HG02642 (cell line): ENCODE measurements at regions not wholly inside any gene's neighbourhood (a gene's known extent, or its start where the extent isn't known, plus 50 kb on each side); places are given as distances from the start of the nearest gene placed in this dataset.

Experiments used
- ATAC-seq: cut with Tn5 transposase; IDR thresholded peaks from one replicate; pipeline ENCODE4 v1.9.1; 2021; ENCODE audit warnings: mild to moderate bottlenecking; ENCODE audit not compliant: unreplicated experiment, poor library complexity

DNA sequence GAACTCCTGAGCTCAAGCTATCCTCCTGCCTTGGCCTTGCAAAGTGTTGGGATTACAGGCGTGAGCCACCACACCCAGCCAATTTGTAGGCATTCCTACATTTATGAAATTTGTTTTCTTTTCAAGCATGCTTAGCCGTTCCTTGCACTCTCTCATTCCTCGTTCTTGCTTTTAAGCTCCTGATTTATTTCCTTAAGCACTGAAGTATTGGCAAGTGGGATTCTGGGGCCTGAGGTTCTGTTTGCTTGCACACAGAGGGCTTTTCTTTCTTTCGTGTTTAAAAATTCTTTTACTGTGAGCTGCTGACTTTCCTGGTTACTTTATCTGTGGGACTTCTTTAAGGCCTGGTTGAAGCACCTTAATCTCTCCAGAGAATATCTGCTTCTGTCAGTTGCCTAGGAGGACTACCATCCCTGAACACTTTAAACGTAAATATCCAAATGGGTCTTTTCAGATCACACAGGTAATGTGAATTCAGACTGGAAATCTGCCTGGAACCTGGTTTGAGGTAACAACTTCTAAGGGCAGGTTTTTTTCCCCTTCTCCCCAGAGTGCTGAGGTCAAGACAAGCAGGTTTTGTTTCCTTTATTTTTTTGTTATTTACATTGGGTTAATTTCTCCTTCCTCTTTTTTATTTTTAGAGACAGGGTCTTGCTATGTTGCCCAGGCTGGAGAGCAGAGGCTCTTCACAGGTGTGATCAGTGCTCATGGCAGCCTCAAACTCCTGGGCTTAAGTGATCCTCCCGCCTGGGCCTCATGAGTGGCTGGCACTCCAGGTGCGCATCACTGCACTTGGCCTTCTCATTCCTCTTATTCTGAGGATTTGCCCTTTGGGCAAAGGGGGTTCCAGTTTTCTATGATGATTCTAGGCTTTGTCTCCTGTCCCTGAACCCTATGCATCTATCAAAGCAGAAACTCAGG is 102.9 kb downstream of the PFKFB3 start:
- no peak for ATAC-seq

DNA sequence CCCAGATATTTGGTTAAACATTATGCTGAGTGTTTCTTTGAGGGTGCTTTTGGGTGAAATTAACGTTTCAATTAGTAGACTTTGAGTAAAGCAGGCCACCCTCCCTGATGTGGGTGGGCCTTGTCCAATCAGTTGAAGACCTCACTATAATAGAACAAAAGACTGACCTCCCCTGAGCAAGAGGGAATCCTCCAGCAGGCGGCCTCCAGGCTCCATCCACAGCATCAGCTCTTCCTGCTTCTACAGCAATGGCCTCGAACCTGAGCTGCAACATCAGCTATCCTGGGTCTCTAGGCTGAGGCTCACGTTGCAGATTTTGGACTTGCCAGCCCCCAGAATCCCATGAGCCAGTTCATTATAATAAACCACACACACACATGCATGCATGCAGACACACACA is 104.2 kb downstream of the PFKFB3 start:
- no peak for ATAC-seq

DNA sequence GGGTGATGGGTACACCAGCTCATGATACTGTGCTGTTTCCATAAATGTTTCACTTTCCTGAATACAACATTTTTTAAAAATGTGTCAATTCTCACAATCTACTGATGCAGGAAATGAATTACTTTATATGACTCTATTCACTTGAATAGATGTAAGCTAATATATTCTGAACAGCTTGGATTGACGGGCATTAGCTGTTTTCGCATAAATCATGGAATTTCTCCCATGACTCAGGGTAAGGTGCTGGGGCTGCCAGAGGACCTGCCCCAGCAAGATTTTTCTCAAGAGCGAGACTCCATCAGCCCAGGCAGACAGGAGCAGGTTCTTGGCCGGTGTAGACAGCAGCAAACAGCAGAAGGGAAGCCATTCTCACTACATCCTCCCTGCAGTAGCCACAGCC is 107.1 kb downstream of the PFKFB3 start:
- no peak for ATAC-seq

DNA sequence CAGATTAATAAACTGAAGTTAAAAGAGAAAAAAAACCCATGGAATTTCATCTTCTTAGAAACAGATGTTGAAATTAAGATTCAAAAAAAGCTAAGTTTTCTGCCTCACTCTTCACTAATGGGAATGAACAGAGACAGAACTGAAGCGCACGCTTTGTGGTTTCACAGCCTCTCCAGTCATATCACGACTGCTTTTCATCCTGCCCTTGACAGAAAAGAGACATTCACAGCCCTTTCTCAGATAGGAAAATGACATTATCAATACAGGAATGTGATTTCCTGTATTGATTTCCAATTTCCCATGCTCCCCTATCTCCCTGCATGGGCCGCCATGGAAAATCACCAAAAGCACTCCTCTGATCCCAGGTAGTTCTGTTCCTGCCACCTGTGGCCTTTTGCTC is 108.2 kb downstream of the PFKFB3 start:
- ATAC-seq = no peak

DNA sequence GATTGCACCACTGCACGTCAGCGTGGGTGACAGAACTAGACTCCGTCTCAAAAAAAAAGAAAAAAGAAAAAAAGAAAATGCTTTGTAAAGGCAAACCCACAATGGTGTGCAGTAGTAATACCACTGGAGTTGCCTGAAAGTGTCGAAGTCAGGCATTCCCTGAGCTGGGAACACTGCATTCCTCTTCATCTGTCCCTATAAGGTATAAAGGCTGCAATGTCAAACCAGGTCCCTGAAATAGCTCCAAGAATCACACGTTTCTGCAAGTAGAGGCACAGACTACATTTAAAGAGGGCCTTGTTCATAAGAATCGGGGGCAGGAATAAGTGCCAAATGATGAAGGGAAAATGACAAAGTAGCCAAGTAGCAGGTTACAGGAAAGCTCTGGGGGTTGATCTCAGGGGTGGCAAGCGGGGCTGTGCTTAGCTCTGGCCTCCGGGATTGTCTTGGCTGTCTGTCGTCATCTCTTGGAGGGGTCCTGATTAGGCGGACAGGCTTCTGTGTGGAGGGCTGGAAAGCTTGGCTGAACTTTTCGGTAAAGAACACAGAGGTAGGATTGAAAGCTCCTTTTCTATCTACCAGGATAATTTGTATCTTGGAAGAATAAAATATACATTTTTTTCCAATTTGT is 109.1 kb downstream of the PFKFB3 start:
- ATAC-seq = no peak

DNA sequence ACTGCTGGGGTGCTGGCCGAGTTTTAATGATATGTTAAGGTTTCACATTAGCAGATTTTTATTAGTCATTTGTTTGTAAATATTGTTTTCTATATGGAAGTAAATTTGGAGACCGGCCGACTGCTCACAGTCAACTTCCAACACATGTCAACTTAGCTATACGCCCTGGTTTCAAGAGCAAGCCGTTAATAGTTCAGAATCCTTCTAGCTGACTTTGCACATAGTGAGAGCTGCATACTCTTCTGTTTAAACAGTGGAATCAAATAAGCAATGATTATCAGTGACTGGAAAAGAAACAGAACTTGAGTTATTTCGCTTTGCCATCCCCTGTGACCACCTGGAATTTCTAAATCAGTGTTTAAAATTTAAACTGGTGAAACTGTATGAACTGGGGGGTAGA is 109.9 kb downstream of the PFKFB3 start:
- ATAC-seq = no peak

DNA sequence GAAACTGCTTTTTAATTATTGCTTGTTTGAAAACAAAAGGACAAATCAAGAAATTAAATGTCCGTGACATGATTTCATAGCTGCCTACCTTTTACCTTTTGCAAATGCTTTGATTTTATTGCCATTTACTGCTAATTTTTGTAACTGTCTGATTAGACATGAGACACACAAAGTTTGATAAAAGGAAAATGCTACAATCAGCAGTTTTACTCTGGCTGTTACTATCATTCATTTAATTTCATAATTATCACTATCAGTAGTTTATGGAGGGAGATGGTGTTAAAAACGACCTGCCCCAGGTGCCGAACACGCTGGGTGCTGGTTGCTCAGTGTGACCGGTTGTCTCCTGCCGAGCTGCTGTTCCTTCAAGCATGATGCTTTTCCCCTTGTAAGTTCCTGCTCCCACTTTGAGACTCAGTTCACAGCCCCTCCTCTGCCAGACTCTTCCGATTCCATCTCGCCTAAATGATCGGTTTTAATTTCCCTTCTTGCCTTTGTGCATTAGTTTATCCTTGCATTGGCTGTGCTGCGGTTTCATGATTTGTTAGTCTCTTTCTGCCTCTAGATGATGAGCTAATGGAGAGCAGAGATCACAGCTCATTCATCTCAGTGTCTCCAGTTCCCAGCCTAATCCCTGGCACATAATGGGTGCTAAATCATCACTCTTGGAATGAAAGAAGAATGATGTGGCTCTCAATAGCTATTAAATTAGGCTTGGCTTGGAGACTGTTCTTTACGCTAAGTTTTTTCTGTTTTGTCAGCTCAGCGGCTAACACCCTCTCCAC is 110.6 kb downstream of the PFKFB3 start:
- no peak for ATAC-seq

DNA sequence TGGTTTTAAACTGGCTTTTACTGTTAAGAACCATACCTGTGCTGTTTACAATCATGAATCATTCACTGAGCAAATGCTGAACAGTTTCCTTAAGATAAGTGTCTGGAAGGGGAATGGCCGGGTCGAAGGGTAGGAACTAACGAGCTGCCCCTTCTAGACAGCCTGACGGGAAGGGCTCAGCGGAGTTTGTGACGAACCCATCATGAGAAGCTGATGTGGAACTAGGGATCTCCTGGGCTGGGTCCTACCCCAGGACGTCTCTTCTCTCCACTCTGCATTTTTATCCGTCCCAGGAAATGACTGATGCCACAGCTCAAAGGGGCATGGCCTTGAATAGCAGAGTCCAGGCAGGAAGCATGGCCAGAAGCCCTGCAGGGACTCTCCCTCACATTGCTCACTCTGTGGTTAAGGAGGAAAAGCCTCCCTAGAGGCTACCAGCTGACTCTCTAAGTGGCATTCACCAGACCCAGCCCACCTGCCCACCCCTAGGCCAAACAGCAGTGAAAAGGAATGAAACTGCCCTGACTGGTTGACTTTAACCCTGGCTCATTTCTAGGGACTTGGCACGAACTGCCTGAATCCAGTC is 112.0 kb downstream of the PFKFB3 start:
- no peak for ATAC-seq

DNA sequence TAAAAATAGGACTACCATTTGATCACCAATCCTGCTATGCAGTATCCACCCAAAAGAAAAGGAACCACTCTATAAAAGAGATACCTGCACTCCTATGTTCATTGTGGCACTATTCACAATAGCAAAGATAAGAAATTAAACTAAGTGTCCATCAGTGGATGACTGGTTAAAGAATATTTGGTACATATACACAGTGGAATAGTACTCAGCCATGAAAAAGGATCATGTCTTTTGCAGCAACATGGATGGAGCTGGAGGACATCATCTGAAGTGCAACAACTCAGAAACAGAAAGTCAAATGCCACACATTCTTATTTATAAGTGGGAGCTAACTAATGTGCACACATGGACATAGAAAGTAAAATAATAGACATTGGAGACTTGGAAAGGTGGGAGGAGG is 116.4 kb downstream of the PFKFB3 start:
- ATAC-seq = no peak

DNA sequence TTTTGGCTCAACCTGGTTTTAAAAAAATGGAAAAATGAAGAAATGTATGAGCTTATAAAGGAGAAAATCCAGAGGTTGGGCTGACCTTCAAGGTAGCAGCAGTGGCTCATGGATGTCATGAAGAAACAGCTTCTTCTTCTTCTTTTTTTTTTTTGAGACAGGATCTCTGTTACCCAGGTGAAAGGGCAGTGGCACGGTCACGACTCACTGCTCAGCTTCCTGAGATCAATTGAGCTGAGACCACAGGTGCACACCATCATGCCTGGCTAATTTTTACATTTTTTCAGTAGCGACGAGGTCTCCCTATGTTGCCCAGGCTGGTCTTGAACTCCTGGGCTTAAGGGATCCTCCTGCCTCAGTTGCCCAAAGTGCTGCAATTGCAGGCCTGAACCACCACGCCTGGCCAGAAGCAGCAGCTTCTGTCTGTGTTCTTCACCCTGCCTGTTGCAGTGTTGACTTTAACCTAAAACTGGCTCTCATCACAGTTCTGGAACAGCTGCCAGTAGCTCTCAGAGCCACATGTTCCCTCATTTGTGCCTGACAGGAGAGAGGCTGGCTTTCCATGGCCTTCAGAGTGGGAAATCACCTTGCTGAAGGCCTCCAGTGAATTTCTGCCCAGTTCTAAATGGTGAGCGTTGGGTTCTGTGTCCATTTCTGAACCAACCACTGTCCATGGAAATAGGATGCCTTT is 117.7 kb downstream of the PFKFB3 start:
- peak; percentile 66 for ATAC-seq

DNA sequence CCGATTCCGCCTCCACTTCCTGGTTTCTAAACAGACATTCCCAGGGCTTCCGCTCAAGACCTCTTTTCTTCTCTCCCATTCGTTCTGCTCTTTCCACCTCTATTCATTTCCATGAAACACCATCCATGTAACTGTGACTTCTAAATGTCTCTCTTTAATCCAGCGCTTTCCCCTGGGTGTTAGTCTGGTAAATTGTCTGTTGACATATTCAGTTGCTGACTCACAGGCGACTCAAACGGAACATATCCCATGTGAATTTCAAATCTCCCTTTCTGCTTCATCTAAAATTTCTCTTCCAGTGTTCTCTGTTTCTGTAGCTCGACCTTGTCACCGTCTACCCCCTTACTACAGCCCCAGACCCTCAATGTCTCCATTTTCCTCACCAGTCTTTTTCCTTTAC is 119.1 kb downstream of the PFKFB3 start:
- ATAC-seq = no peak

DNA sequence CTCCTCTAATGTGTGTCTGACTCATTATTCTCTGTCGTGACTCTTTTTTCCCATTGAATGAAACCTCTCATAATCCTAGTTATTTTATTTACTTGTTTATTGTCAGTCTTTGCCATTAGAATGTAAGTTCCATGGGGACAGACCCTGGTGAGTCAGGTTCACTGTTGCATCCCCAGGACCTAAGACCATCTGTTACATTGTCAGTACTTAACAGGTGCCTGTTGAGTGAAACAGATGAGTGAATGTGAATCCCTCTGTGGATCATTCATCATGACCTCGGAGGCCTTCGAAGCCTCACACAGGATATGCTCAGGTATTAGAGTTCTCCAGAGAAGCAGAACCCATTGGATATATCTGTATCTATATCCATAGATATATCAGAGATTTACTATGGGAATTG is 120.1 kb downstream of the PFKFB3 start:
- ATAC-seq = no peak

DNA sequence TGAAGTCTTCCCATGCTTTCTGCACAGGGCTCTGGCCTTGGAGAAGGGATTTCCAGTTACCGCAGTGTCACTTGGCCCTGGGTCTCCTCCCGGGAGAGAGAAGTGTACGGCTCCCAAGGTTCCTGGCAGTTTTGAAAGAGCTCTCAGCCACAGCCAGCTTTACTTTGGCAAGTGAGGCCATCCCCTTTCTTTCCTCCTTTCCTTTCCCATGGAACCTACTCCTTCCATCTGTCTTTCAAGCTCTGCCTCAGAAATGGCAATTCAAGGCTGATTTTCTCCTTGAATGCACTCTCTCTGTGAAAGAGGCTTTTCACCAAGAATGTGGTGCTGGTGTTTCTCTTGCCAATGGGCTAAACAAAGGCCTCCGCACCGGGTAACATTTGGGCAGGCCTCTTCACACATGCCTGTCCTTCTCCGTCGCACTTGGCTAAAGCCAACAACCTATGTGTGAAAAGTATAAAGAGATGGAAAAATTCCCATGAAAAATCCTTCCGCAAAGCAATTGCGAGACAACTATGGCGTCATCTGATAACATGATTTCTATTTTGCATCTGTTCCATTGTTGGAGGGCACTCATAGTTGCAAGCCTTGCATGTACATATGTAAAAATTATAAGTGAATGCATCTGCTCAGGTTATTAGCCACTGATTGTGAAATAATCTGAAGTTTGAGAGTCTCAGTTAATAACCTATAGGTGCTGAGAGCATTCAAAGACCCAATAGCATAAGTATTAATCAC is 125.4 kb downstream of the PFKFB3 start:
- ATAC-seq = no peak

DNA sequence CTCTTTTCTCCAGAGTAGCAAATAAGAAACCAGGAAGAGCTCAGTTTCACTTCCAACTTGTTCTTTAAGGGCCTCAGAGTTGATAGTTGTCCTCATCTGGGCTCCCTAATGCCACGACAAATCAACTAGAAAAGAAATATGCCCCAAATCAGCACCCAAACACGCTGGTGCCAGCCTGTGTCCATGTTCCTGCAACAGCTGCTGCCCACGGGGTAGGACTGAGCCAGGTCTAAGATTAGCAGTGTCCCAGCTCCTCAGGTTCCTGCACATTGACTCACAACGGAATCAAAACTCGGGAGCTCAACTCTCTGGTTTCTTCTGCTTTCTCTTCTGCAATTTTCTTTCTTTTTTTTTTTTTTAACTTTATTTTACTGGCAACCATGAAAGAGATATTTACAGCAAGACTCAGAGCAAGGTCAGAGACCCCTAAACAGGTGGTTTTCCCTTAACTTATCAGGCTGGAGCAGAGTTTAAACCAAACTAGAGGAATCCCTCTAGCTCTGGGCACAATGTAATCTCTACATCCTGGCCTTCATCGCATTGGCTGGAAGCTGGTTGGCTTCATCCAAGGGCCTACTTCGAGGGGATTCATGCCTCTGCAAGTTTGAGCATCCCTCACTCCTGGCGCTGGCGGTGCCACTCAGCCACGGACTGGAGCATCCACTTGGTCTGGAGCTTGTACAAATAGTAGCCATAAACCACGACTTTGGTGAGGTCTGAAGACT is 126.1 kb downstream of the PFKFB3 start:
- no peak for ATAC-seq

DNA sequence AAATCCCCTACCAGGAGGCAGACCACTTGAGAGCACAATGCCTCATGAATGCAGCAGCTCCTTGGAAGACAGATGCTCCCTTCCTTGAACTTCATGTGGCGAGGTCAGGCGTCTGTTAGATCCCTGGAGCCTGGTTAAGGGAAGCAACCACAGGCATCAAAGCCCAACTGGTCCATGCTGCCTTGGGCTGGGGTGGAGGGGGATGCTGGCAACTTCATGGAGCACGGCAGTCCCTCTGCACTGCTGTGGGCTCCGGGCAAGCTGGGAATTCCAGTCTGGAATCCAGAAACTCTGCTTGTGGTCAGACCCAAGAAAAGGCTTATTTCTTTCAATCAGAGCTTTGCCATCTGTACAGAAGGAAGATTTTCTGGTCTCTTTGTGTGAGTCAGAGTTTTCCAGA is 130.4 kb downstream of the PFKFB3 start:
- no peak for ATAC-seq

DNA sequence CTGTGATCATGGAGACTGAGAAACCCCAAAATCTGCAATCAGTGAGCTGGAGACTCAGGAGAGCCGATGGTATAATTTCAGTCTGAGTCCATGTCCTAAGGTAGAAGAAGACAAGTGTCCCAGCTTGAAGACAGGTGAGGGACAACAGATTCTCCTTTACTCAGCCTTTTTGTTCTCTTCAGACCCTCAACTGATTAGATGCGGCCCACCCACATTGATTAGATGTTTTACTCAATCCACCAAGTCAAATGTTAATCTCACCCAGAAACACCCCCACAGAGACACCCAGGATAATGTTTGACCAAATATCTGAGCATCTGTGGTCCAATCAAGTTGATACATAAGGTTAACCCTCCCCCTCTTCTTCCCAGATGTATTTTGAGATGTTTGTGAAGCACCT is 131.2 kb downstream of the PFKFB3 start:
- no peak for ATAC-seq

DNA sequence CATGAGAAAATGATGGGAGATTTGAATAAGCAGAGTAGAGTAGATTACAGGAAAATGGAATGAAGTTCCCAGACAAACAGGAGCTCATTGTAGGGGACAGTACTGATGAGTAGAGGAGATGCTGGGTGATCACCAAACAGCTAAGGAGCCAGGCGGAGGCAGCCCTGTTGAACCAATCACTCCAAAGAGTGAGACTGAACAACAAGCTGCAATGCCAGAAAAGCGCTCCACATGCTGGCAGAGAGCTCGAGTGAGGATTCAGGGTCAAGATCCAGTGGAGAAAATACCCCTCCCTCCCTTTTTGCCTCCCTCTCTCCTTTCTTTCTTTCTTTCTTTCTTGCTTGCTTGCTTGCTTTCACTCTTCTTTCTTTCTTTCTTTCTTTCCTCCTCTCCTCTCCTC is 133.3 kb downstream of the PFKFB3 start:
- ATAC-seq = no peak

DNA sequence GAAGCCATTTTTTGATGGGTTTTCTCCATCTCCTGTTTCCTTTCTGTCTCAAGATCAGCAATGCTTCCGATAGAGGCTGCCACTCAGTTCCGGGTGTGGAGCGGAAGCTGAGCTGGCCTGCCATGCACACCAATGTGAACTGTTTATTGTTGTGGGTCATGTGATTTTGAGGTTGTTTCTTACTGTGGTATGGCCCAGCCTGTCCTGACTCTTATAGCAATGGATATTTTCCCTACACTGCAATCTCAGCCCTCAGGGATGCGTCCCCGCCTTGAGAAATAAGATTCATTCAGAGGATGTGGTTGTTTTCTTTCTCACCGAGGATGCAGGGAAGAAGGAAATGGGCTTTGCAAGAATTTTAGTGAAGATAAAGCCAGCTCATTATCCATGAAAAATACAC is 134.7 kb downstream of the PFKFB3 start:
- ATAC-seq = no peak

DNA sequence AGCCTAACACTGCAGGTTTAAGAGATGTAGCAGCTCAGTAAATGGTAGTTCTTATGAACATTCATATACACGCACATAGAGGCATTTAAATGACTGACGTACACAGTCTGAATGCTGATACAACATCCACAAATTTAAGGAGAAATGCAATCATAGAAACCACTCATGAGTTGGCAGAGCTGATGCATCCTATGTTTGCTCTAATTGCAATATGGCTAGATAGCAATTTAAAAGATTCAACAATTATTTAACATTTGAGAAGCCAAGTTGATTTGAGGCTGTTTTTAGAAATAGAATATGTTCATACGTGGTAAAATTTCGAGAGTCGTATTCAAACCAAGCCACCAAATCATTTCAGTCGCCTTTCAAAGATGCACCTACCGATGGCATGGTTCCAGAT is 135.6 kb downstream of the PFKFB3 start:
- no peak for ATAC-seq
